MCF 10A (cell line): ENCODE measurements at regions not wholly inside any gene's neighbourhood (a gene's known extent, or its start where the extent isn't known, plus 50 kb on each side); places are given as distances from the start of the nearest gene placed in this dataset.

ENCODE experiments used
- BruUV-seq: library from RNA; stranded (reverse); fragments of 400-500 nt; replicated peaks from 2 replicates; lab custom pipeline; 2021; lab: Mats Ljungman, UMichigan
- CTCF ChIA-PET: fragments of 300-600 bp; sonication (Branson Sonifier 250); formaldehyde crosslinking; extraction: SDS; loops from one replicate; lab custom pipeline; 2021; ENCODE audit warnings: antibody characterized with exemption, inconsistent platforms; lab: Yijun Ruan, JAX
- POLR2A ChIA-PET: fragments of 300-600, 350-650 bp; sonication (Branson Sonifier 250); formaldehyde crosslinking; extraction: SDS; loops from one replicate; lab custom pipeline; 2020; ENCODE audit warnings: antibody characterized with exemption, inconsistent platforms; lab: Yijun Ruan, JAX
- DNase-seq: peaks from one replicate; pipeline ENCODE4 v3.0.0-alpha.2; 2018; ENCODE audit not compliant: unreplicated experiment
- H3K27ac Mint-ChIP-seq: one replicate; pipeline ENCODE4 v1.8.0; 2022; ENCODE audit warnings: mild to moderate bottlenecking, low read depth, mixed read lengths; ENCODE audit not compliant: unreplicated experiment
- H3K27me3 Mint-ChIP-seq: one replicate; pipeline ENCODE4 v1.8.0; 2022; ENCODE audit warnings: mixed read lengths; ENCODE audit not compliant: insufficient read depth, unreplicated experiment
- H3K36me3 Mint-ChIP-seq: one replicate; pipeline ENCODE4 v1.8.0; 2022; ENCODE audit warnings: mild to moderate bottlenecking, moderate library complexity, mixed read lengths; ENCODE audit not compliant: insufficient read depth, unreplicated experiment
- H3K4me1 Mint-ChIP-seq: one replicate; pipeline ENCODE4 v1.8.0; 2022; ENCODE audit warnings: mixed read lengths; ENCODE audit not compliant: insufficient read depth, unreplicated experiment
- H3K4me3 Mint-ChIP-seq: one replicate; pipeline ENCODE4 v1.8.0; 2022; ENCODE audit warnings: mild to moderate bottlenecking, moderate library complexity, mixed read lengths; ENCODE audit not compliant: unreplicated experiment
- H3K9me3 Mint-ChIP-seq: one replicate; pipeline ENCODE4 v1.8.0; 2022; ENCODE audit warnings: mixed read lengths; ENCODE audit not compliant: unreplicated experiment
- intact Hi-C: fragments of 100-400 bp; cut with micrococcal nuclease; formaldehyde crosslinking; loops from 2 replicates; pipeline ENCODE4 v1.14.1; 2022
- TF ChIP-seq, protein P1 (sequence below): fragments of 200-600 bp; IDR thresholded peaks from one replicate; pipeline ENCODE4 v1.8.0; 2022; ENCODE audit warnings: antibody characterized with exemption, mild to moderate bottlenecking; ENCODE audit not compliant: unreplicated experiment

- POLR2A ChIA-PET, result no interaction called here
- BruUV-seq, result no TSS peak
- H3K4me3 Mint-ChIP-seq, result no peak overlapping the region
- no peaks in the 10 kb centered on the region for H3K27me3 Mint-ChIP-seq
- no peak overlapping the region for H3K27ac Mint-ChIP-seq
- intact Hi-C loops, result no loop called here
- TF ChIP-seq, protein P1, sequence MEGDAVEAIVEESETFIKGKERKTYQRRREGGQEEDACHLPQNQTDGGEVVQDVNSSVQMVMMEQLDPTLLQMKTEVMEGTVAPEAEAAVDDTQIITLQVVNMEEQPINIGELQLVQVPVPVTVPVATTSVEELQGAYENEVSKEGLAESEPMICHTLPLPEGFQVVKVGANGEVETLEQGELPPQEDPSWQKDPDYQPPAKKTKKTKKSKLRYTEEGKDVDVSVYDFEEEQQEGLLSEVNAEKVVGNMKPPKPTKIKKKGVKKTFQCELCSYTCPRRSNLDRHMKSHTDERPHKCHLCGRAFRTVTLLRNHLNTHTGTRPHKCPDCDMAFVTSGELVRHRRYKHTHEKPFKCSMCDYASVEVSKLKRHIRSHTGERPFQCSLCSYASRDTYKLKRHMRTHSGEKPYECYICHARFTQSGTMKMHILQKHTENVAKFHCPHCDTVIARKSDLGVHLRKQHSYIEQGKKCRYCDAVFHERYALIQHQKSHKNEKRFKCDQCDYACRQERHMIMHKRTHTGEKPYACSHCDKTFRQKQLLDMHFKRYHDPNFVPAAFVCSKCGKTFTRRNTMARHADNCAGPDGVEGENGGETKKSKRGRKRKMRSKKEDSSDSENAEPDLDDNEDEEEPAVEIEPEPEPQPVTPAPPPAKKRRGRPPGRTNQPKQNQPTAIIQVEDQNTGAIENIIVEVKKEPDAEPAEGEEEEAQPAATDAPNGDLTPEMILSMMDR, result no peak
- H3K9me3 Mint-ChIP-seq, result no peaks in the 10 kb centered on the region
- no peaks in the 10 kb centered on the region for H3K4me1 Mint-ChIP-seq
- H3K36me3 Mint-ChIP-seq, result no peaks in the 10 kb centered on the region
- DNase-seq, result no peak
- CTCF ChIA-PET, result interaction anchor here (0.6 to 0.8 kb wide), 3 partner anchors 18 to 395 kb away, joined by 3 read pairs; no protein-coding TSS in a partner anchor
These were observed 96.0 kb downstream of the RASGEF1B start for GRCh38 chr4:81375745-81376144.

DNA sequence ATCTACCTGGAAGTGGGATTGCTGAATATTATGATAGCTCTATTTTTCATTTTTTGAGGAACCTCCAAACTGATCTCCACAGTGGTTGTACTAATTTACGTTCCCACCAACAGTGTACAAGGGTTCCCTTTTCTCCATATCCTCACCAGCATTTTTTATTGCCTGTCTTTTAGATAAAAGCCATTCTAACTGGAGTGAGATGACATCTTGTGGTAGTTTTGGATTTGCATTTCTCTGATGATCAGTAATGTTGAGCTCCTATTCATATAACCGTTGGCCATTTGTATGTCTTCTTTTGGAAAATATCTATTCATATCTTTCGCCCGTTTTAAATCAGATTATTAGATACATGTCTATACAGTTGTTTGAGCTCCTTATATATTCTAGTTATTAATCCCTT, 101.8 kb downstream of the RASGEF1B start:
- H3K4me3 Mint-ChIP-seq, result no peak overlapping the region
- H3K9me3 Mint-ChIP-seq, result no peaks in the 10 kb centered on the region
- DNase-seq, result no peak
- H3K36me3 Mint-ChIP-seq, result no peaks in the 10 kb centered on the region
- H3K27me3 Mint-ChIP-seq, result no peaks in the 10 kb centered on the region
- H3K4me1 Mint-ChIP-seq, result no peaks in the 10 kb centered on the region
- ChIA-PET POLR2A (no interaction called here), CTCF (interaction anchor here (0.6 to 3.8 kb wide), 6 partner anchors 10 to 317 kb away, joined by 3 to 11 read pairs (median 4); no protein-coding TSS in a partner anchor)
- TF ChIP-seq, protein P1, result no peak
- H3K27ac Mint-ChIP-seq, result no peak overlapping the region
- intact Hi-C loops, result no loop called here
- no TSS peak for BruUV-seq

DNA sequence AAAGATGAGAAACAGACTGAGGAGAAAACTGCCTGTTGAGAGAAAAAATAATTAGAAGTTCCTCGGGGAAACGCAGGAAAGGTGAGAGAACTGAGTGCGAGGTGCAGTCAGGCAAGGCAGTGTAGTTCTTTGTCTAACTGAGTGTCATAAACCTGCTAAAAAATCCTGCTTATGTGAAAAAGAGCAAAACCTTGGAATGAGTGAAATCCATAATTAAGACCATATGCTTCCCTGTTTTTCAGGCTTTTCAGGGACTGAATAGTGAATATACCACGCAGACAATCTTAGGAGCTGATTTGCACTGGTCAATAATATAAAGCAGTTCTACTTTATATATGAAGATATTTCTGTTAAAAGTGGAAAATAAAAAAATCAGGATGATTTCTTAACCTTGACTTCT, 104.9 kb downstream of the RASGEF1B start:
- TF ChIP-seq, protein P1, result no peak
- Mint-ChIP-seq H3K9me3 (no peaks in the 10 kb centered on the region), H3K4me1 (no peaks in the 10 kb centered on the region), H3K27me3 (no peaks in the 10 kb centered on the region), H3K4me3 (no peak overlapping the region), H3K36me3 (no peaks in the 10 kb centered on the region), H3K27ac (no peak overlapping the region)
- ChIA-PET POLR2A (no interaction called here), CTCF (interaction anchor here (1.6 kb wide), 1 partner anchor 15 kb away, joined by 4 read pairs; no protein-coding TSS in a partner anchor)
- intact Hi-C loops, result no loop called here
- no TSS peak for BruUV-seq
- DNase-seq, result no peak

GRCh38 chr4:81360737-81361136, 111.0 kb downstream of the RASGEF1B start:
- TF ChIP-seq, protein P1, result no peak
- intact Hi-C loops, result no loop called here
- Mint-ChIP-seq H3K4me3 (no peak overlapping the region), H3K36me3 (no peaks in the 10 kb centered on the region), H3K27me3 (no peaks in the 10 kb centered on the region), H3K4me1 (no peaks in the 10 kb centered on the region), H3K9me3 (no peaks in the 10 kb centered on the region), H3K27ac (no peak overlapping the region)
- POLR2A ChIA-PET, result no interaction called here
- no TSS peak for BruUV-seq
- CTCF ChIA-PET, result interaction anchor here (1.2 kb wide), 1 partner anchor 9 kb away, joined by 12 read pairs; no protein-coding TSS in a partner anchor
- no peak for DNase-seq
